Uterus (tissue), 3 donors: ENCODE measurements at regions not wholly inside any gene's neighbourhood (a gene's known extent, or its start where the extent isn't known, plus 50 kb on each side); places are given as distances from the start of the nearest gene placed in this dataset.

Experiments used
- DNase-seq, 2 donors: peaks; one replicate each; pipeline ENCODE4 v3.0.0-alpha.2; 2019 to 2020
- H3K27ac ChIP-seq, 2 donors: fragments of 200-600 bp; sonication (generic); 1 replicate in 1 of 2; 2 replicates in 1 of 2; pipeline ENCODE4 v1.5.1; 2016 to 2018
- H3K27me3 ChIP-seq, 2 donors: fragments of 200-600 bp; sonication (generic); one replicate each; pipeline ENCODE4 v1.5.1; 2018 to 2019; ENCODE audit warnings: control low read depth in 1 of 2
- H3K36me3 ChIP-seq, 2 donors: fragments of 200-600 bp; sonication (generic); one replicate each; pipeline ENCODE4 v1.5.1; 2019; ENCODE audit warnings: control low read depth in 1 of 2
- H3K4me1 ChIP-seq, 2 donors: fragments of 200-600 bp; sonication (generic); one replicate each; pipeline ENCODE4 v1.5.1; 2018 to 2019; ENCODE audit warnings: control low read depth in 1 of 2
- H3K4me3 ChIP-seq, 2 donors: fragments of 200-600 bp; sonication (generic); 1 replicate in 1 of 2; 2 replicates in 1 of 2; pipeline ENCODE4 v1.5.1; 2018 to 2019; ENCODE audit warnings: mild to moderate bottlenecking in 1 of 2
- H3K9me3 ChIP-seq, 2 donors: fragments of 200-600 bp; sonication (generic); one replicate each; pipeline ENCODE4 v1.5.1; 2019; ENCODE audit warnings: control low read depth in 1 of 2
- POLR2A ChIP-seq, 2 donors: fragments of 450-650 bp; IDR thresholded peaks; one replicate each; pipeline ENCODE4 v1.6.1; 2016; ENCODE audit warnings: antibody characterized with exemption in 2 of 2, mild to moderate bottlenecking in 1 of 2, moderate library complexity in 1 of 2
- intact Hi-C: fragments of 100-400 bp; cut with DNase I; formaldehyde crosslinking; loops from one replicate; pipeline ENCODE4 v1.15.1; 2023; ENCODE audit warnings: low total_unique reads
- TF ChIP-seq, protein P1 (sequence below), 4 experiments: fragments of 200-600 bp in 2 of 4; fragments of 450-650 bp in 2 of 4; sonication (generic) in 2 of 4; IDR thresholded peaks; one replicate each; pipeline ENCODE4 v1.5.1; 2016 to 2019; ENCODE audit warnings: antibody characterized with exemption in 4 of 4, mild to moderate bottlenecking in 2 of 4, moderate library complexity in 1 of 4
- donor health status: DM: yes; HTN: yes; CAD: no.

DNA sequence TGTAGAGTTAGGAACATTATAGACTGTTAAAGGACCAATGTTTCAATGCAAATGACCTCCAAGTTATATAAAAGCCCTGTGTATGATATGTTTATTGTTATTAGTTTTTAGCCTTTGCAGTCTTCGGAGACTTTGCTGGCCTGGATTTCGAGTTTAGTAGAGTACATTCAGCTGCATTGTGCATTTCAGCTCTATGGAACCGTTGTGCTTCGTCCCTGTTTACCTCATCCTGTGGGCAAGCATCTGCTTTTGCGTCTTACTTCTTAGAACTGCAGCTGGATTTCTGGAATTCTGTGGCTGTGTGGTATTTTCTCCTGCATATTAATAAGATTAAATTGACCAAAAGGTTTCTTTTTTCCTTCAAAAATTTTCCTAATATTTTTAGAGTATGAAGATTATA is 138.6 kb downstream of the KCNRG start:
- H3K36me3 ChIP-seq: no peaks in the 10 kb centered on the region
- no peak overlapping the region for H3K27ac ChIP-seq
- intact Hi-C loops: no loop called here
- H3K4me3 ChIP-seq: no peak overlapping the region
- TF ChIP-seq POLR2A (IDR thresholded peaks at IDR 0.05): no peak
- TF ChIP-seq, protein P1, sequence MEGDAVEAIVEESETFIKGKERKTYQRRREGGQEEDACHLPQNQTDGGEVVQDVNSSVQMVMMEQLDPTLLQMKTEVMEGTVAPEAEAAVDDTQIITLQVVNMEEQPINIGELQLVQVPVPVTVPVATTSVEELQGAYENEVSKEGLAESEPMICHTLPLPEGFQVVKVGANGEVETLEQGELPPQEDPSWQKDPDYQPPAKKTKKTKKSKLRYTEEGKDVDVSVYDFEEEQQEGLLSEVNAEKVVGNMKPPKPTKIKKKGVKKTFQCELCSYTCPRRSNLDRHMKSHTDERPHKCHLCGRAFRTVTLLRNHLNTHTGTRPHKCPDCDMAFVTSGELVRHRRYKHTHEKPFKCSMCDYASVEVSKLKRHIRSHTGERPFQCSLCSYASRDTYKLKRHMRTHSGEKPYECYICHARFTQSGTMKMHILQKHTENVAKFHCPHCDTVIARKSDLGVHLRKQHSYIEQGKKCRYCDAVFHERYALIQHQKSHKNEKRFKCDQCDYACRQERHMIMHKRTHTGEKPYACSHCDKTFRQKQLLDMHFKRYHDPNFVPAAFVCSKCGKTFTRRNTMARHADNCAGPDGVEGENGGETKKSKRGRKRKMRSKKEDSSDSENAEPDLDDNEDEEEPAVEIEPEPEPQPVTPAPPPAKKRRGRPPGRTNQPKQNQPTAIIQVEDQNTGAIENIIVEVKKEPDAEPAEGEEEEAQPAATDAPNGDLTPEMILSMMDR (IDR thresholded peaks at IDR 0.05): no peak
- no peaks in the 10 kb centered on the region for H3K27me3 ChIP-seq
- H3K9me3 ChIP-seq: no peaks in the 10 kb centered on the region
- H3K4me1 ChIP-seq: no peaks in the 10 kb centered on the region
- DNase-seq: no peak

DNA sequence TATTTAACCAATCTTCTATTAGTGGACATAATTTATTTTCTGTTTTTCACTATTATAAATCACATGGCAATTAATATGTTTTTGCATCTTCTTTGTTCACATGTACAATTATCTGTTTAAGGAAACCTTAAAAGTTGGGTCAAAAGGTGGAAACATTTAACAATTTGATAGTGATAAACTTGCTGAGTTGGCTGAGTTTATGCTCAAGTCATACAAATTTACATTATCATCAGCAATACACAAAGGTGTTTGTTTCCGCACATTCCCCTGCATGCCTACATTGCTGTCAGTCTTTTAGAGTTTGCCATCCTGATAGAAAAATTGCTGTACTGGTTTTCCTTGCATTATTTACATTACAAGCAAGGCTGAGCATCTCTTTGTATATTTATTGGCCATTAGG is 139.5 kb downstream of the KCNRG start:
- TF ChIP-seq POLR2A (IDR thresholded peaks at IDR 0.05): no peak
- Histone ChIP-seq H3K4me3 (no peak overlapping the region), H3K27me3 (no peaks in the 10 kb centered on the region), H3K4me1 (no peaks in the 10 kb centered on the region), H3K36me3 (no peaks in the 10 kb centered on the region), H3K9me3 (no peaks in the 10 kb centered on the region), H3K27ac (no peak overlapping the region)
- no peak for DNase-seq
- intact Hi-C loops: no loop called here

DNA sequence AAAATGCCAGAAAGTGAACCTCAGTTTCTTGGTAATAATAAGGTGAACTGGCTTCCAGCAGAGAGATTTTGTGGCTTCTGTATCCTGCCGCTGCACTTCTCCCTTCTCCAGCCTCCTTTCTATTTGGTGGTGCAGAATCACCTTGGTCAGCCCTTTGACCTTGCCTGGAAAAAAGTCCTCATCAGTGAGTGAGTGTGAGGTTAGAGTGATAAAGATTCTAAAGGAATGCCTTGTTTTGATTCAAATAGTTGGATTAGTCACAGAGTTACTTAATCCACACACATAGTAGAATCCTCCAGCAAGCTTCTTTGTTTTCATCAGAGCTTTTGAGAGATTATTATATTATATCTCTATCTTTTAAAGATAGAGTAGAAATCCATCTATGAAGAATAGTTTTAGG is 140.9 kb downstream of the KCNRG start:
- H3K27ac ChIP-seq: no peak overlapping the region
- H3K36me3 ChIP-seq: no peaks in the 10 kb centered on the region
- intact Hi-C loops: no loop called here
- TF ChIP-seq, protein P1 (IDR thresholded peaks at IDR 0.05): no peak
- TF ChIP-seq POLR2A (IDR thresholded peaks at IDR 0.05): no peak
- no peaks in the 10 kb centered on the region for H3K9me3 ChIP-seq
- no peak for DNase-seq
- no peaks in the 10 kb centered on the region for H3K27me3 ChIP-seq
- no peaks in the 10 kb centered on the region for H3K4me1 ChIP-seq
- no peak overlapping the region for H3K4me3 ChIP-seq

DNA sequence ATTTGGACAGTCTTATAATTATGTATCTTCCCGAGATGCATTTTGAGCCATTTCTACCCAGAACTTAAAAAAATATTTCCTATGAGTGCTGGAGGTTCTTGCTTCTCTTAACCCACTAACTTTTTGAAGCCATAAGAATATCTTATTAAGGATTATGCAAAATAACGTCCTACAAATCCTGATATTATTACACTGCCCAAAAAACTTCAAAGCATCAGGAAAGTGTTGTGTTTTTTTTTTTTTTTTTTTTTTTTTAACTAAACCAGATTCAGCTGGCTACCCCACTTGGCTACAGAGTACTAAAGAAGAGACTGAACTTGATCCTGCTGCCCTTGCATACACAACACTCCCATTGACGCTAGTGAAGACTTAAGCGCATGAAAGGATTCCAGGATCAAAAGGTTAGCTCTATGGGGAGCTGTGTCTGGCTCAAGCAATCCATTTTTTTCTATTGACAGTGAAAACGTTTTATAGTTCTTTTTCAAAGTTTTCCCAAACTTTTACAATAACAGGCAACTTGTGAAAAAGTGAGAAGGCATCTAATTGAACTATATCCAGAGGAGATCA is 141.4 kb downstream of the KCNRG start:
- intact Hi-C loops: no loop called here
- DNase-seq: no peak
- H3K4me3 ChIP-seq: no peak overlapping the region

DNA sequence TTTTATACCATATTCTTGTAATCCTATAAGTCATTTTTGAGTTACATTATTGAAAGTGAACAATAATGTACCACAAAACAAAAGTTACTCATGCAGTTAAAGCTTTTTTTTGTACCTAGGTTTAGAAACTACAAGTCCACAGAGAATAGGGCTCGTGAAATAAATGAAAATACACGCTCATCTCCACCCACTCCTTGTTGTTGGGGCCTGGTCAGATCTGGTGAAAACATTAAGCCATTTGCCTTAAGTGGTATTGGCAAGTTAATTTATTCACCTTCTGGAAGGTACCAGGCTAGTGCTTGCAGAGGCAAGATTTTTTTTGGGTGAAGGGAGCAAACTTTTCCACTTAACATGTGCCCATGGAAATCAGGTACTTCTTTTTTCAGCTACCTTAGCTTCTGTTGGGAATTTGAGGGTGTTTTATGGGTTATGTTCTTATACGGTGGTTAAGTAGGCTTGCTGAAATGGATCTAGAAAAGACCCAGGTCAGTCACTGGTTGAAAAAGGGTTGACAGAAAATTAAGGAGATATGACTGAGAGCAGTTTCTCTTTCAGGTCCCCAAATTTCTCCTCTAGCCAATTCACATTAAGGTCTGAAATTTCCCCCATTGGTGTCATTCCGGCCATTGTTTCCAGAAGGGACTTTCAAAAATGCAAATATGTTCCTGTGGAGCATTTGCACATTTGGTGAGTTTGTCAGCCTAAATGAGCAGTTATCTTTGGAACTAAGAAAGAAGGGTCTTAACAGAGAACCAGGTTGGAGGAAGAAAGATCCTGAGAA is 143.3 kb downstream of the KCNRG start:
- no peak for DNase-seq
- intact Hi-C loops: no loop called here
- Histone ChIP-seq H3K4me1 (no peaks in the 10 kb centered on the region), H3K36me3 (no peaks in the 10 kb centered on the region), H3K27ac (no peak overlapping the region), H3K27me3 (no peaks in the 10 kb centered on the region), H3K4me3 (no peak overlapping the region), H3K9me3 (no peaks in the 10 kb centered on the region)
- TF ChIP-seq, protein P1 (IDR thresholded peaks at IDR 0.05): no peak
- no peak for TF ChIP-seq POLR2A (IDR thresholded peaks at IDR 0.05)

More for the DNA sequence above, 141.4 kb downstream of the KCNRG start:
- H3K27ac ChIP-seq: no peak overlapping the region
- no peak for TF ChIP-seq POLR2A (IDR thresholded peaks at IDR 0.05)
- TF ChIP-seq, protein P1 (IDR thresholded peaks at IDR 0.05): no peak
- no peaks in the 10 kb centered on the region for H3K4me1 ChIP-seq
- H3K27me3 ChIP-seq: no peaks in the 10 kb centered on the region
- no peaks in the 10 kb centered on the region for H3K9me3 ChIP-seq
- H3K36me3 ChIP-seq: no peaks in the 10 kb centered on the region
